ENCODE measurements at regions not wholly inside any gene's neighbourhood (a gene's known extent, or its start where the extent isn't known, plus 50 kb on each side); places are given as distances from the start of the nearest gene placed in this dataset.

DNA sequence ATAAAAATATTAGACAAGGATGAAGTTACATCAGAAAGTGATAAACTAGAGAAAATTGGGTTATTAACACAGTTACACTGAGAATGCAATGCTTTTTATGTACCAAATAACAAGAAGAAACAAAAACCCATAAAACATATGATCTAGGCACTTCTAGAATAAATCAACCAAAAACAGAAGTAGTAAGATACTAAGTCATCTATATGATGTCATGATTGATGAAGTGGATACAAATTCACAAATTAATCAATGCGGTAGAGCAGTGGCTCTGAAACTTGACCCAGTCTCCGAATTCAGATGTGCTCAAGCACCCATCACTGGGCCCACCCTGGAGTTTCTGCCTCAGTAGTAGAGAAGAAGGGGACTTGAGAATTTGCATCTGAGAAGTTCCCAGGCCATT lies 112.1 kb upstream of the SSTR4 start:
- no peak for DNase-seq

DNA sequence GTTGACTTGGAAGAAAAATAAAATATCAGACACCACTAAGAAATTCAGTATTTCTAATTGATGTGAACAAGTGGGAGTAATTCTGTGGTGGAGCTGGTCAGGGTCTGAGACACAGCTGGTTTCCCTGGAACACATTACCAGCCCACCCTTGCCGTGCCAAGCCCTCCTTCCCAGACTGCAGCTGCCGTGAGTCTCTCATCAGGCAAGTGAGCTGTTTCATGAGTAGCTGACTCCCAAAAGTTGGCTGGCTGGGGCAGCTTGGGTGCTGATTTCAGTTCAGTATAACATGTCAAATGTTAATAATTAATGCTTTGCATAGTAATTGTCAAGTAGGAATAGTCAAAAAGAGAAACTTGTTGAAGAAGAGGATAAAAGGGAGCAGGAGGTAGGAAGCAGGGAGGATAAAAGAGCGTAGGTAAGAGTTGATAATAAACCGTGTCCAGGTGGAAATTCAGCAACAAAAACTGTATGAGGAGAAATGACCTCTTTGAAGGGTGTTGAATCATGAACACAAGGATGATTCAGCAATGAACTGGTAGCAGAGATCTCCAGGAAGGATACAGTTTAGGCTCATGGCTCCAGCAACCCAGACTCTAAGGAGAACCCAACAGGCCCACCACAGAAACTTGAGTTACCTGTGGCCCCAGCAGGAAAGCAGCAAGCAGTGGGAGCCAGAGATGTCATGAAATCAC lies 110.9 kb upstream of the SSTR4 start:
- DNase-seq, result no peak

DNA sequence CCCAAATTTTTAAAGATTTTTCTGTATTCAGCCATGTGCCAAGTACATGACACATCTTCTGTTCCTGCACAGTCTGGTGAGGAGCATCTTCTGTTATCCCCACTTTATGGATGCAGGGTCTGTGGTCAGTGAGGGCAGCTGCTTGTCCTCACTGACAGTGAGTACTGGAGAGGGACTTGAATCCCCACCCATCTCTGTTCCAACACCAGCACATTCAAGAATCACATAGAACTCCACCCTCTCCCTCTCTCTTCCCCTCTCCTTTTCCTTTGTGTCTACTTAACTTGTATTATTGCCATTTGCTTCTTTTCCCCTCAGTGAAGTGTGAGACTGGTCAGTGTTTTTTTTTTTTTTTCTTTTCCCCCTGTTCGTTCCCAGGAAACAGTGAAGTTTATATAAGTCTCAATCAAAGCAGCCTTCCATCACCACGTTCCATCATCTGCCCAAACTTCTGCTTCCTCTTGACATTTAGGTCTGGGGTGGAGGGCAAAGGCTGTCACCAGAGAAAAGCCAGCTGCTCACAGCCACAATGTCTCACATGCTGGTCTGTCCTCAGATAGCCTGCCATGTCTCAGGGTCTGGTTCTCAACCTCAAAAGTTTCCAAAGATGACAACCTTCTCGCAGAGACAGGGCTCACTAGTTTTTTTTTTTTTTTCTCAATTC lies 110.0 kb upstream of the SSTR4 start:
- no peak for DNase-seq

DNA sequence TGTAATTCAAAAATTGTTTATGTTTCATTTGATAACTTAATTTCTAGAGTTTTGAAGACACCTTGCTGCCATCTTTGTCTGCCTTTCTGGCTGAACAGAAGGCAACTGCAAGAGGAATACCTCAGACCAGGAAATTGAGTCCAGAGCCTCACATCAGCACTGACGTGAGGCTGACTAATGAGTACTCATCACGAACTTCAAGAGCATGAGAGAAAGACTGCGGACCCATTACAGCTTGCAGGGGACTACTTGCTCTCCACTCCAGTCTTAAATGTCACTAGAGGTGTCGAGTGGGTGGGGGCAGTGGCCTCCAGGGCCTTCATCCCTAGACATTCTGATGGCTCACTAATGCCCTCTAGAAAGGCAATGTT lies 109.5 kb upstream of the SSTR4 start:
- DNase-seq, result no peak

DNA sequence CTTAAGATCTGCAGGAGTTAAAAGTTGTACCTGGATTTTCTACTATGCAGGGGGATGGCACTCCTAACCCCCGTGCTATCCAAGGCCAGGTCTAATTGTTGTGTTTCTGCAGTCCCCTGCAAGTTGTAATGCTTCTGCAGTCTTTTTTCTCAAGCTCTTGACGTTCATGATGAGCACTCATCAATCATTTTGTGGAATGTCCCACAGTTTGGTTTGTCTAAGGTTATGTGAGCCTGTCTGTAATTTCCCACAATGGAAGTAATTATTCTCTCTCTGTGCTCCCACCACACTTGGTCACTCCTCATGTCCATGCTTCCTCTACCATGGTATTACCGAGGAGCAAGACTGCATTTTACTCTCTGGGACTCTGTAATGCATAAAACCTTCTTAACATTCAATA lies 107.6 kb upstream of the SSTR4 start:
- DNase-seq, result no peak

DNA sequence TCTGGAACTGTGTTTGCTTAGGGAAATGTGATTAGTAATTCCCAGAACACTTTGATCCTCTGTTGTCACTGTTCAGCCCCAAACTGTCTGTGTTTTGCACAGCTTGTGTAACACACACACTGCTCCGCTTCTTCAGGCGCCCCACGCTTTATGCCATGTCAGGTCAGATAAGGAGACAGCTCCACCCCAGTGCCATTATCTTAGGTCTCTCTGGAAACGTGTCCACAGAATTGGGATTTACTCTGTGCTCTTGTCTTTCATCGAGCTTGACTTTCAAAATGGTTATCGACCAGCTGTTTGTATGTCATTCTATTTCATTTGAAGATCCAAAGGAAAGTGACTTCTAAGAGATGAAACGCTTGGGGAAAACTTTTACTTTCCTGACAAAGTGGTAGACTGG lies 106.4 kb upstream of the SSTR4 start:
- no peak for DNase-seq

DNA sequence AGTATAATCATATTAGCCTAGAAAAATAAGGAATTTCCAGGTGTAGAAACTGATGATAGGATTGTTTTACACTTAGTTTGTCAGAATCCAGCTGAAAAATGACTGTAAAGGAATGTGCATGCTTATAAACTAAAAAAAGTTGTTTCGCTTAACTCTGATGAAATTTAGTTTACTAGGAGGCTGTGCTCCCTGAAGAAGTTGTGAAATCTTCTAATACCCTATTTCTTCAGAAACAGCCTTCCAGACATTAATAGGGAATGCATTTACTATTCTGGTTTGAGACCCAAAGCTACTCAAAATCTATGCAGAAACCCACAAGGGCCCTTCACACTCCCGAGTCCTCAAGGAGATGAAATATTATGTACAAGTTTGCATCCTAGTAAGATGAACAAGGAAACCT lies 105.5 kb upstream of the SSTR4 start:
- no peak for DNase-seq

DNA sequence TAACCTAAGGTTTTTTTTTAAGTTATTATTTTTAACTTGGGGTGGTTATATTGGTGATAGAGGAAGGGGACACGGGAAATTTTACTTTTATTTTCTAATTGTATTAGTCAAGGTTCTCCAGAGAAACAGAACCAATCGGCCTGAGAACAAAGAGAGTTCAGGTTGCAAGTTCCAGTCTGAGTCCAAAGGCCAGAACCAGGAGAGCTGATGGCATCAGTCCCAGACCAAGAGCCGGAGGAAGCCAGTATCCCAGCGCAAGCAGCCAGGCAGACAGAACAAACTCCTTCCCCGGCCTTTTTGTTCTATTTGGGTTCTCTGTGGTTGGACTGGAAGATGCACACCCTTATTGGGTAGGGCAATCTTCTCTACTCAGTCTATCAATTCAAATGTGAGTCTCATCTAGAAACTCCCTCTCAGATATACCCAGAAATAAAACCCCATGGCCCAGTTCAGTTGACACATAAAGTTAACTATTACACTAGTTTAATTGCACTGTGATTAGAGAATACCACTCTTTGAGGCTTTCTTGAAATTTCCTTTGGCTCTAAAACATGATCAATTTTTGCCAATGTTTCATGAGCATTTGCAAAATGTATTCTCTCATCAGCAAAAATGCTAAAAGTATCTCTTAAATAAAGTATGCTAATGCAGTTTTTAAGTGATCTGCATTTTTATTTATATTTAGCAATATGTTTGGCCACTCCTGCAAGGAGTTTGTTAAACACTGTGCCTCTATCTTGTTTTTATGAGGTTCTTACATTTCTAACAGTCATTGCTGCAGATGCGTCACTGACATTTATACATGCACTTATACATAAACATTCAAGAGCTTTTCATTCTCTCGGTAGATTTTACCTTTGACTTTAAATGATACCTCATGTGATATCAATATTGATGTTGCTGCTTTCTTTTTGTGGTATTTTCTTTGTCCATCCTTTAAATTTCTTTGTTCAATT lies 103.2 kb upstream of the SSTR4 start:
- no peak for DNase-seq

DNA sequence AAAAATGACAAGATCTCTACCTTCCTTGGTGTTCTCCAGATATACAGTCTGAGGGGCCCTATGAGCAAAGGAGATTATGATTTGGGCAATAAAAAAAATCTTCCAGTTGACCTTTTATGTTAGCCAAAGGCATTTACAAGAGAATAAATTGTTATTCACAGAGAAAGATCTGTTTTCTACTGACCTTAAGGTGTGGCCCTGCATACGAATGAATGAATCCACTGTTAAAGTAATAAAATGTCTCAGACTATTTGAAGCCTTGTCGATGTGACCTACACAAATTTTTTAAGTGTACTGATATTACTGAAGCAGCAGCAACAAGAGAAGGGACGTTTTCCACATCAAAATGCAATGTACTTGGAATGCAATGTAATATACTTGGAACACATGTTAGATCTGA lies 95.9 kb upstream of the SSTR4 start:
- DNase-seq, result no peak

DNA sequence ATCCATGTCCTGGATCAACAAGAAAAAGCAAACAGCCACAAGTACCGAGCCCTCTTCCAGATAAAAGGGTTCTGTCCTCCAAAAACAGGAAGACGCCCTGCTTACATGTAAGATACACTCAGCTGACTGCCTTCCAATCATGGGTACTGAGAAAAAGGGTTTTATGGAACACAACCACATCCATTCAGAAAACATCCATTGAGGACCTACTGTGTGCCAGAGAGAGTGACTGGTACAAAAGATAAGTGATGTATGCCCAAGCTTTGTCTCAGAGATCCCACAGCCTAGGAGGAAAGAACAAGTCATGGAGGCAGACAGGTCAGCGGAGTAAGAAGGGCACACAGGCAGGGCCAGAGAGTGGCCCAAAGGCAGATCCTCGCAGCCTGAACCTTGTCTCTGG lies 94.8 kb upstream of the SSTR4 start:
- DNase-seq, result no peak

DNA sequence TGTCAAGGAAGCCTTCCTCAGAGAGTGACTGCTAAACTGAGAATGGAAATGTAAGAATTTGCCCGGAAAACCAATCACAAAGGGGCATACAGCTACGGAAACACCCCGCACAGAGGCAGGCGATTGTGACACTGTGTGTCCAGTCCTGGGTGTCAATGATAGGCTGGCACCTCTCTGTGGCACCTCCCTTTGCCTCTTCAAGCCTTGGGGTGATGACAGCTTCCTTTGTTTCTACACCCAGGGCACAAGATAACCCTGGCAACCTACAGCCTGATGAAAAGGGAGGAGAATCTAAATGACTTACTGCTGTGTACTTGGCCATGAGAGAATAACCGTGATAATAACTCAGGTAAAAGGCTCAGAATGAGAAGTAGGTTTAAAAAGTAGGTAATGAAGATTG lies 93.6 kb upstream of the SSTR4 start:
- no peak for DNase-seq

DNA sequence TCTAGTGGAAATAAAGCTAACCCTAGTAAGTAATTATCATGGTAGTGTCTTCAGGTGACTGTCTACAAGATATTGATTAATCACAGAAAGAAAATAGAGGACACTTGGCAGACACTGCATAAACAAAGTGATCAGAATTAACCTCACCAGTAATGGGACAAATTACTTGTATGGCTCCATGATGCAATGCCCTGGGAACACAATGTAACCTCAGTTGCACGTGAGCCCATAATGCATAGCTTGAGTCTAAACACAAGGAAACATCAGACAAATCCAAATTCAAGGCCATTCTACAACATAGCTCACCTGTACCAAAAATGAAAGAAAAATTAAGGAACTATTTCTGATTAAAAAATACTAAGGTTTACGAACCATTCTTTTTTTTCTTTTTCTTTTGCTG lies 92.4 kb upstream of the SSTR4 start:
- no peak for DNase-seq

DNA sequence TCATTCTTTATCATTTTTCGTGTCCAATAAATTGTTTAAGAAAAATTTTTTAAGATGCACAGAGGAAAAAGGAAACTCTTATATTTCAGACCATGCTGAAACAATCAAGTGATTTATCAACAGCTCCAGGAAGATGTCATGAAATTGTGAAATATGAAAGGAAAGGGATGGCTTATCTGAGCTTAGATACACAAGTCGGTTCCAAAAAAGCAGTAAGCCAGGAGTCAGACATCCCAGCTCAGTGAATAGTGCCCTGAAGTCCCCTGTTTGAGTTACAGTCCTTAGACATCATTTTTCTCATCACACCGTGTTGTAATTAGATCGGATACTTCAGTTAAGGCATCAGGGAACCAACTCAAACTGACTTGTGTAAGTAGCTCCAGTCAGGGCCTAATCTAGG lies 91.0 kb upstream of the SSTR4 start:
- DNase-seq, result no peak

DNA sequence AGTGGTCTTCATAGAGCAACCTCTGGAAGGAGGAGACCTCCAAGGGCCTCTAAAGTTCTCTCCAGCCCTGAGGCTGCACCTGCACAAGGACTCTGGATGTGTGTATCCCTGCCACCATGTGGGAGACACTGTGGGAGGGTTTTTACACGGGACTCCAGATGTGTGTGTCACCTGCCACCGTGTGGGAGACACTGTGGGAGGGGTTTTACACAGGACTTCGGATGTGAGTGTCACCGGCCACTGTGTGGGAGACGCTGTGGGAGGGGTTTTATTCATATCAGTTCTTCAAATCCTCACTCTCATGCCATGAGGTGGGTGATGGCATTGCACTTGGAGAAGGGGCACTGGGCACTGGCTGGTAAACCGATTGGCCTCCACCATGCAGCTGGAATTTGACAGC lies 90.2 kb upstream of the SSTR4 start:
- DNase-seq, result no peak

DNA sequence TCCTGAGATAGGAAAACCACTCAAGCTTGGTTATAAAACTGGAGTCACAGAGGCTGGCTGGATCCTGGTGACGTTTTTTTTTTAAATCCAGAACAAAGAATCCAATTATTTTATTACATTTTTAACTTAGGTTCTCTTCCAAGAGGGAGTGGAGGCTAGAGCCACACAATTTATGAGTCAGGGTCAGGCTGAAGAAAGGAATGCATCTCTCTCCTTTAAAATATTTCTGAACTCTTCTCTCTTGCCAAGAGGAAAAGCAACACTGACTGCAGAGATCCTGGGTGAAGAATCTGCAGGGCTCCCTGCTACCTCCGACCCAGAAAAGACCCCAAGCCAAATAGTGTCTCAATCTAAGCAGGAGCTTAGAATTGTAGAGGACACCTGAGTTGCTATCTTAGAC lies 88.5 kb upstream of the SSTR4 start:
- no peak for DNase-seq

DNA sequence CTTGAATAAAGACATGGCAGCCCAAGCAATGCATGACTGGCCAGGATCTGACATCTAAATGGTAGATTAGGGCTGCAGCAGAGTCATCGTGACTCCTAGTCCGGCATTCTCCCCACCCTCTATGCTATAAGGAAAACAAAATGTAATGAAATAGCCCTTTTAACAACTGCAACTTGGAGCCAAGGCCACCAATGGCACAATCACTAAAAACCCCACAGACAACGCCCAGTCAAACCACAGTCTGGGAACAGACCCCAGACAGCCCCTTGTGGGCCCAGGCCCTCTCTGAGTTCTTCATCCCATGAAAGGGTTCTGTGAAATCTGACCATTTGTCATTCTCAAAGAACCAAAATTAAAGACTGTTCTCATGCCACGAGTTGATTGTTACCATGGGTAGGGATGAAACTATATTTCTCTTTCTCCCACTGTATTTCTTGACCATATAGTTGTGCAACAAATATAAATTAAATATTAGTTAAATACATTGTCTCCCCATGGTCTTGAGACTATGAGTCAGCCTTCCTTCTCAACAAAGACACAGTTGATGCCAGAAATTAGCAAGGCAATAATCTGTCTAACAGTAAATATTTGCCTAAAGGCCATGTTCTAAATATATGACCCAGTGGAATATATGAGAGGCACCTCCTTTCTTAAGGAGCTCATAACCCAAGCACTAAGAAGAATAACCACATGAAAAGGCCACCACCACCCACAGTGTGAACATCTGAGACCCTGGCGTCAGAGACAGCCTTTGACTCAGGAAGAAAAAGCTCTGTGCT lies 85.6 kb upstream of the SSTR4 start:
- DNase-seq, result no peak

DNA sequence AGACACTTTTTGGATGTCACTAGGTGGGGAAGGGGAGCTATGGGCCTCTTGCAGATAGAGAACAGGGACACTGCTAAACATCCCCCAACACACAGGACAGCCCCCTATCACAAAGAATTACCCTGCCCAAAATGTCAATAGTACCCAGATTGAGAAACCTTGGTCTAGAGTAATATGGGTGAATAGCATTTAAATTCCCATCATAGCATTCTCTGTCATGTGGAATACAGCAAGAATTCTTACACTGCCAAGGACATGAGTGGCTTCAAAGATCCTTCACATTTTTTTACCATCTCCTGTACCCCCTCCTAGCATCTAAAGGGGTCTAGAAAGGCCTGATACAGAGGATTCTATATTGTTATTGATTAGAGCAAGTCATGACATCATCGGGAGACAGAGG lies 83.1 kb upstream of the SSTR4 start:
- no peak for DNase-seq

DNA sequence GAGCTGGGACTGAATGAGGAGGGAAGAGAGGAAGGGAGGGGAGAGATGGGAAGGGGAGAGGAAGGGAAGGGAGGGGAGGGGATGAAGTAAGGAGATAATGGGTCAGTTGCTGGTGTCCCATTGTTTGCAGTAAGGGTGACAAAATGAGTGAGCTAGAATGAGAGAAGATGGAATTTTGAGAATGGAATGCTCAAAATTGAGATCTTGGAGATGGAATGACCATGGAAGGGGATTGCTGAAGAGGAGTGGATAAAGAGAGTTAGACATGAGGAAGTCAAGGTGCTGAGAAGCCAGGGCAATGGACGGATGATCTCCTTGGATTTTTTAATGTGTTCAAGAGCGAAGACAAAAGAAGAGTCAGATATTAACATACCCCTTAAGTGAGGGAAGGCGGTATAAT lies 80.5 kb upstream of the SSTR4 start:
- DNase-seq, result no peak

DNA sequence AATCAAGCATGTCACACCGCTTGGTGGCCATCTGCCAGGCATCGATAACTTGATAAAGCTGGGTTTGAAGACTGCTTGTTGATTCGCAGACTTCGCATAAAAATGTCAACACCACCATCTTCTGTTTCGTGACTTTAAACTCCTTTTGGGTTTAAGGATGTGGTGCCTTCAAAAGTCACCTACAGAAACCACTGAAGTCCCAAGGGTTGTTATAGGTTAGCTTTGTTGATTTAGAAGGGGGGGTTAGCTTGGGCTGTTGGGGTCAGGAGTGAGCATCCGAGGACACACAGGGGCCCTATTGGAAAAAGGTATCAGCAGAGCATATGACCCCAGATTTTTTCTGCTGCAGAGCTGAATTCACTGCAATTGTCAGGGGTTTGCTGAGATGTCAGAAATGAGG lies 76.7 kb upstream of the SSTR4 start:
- DNase-seq, result no peak

DNA sequence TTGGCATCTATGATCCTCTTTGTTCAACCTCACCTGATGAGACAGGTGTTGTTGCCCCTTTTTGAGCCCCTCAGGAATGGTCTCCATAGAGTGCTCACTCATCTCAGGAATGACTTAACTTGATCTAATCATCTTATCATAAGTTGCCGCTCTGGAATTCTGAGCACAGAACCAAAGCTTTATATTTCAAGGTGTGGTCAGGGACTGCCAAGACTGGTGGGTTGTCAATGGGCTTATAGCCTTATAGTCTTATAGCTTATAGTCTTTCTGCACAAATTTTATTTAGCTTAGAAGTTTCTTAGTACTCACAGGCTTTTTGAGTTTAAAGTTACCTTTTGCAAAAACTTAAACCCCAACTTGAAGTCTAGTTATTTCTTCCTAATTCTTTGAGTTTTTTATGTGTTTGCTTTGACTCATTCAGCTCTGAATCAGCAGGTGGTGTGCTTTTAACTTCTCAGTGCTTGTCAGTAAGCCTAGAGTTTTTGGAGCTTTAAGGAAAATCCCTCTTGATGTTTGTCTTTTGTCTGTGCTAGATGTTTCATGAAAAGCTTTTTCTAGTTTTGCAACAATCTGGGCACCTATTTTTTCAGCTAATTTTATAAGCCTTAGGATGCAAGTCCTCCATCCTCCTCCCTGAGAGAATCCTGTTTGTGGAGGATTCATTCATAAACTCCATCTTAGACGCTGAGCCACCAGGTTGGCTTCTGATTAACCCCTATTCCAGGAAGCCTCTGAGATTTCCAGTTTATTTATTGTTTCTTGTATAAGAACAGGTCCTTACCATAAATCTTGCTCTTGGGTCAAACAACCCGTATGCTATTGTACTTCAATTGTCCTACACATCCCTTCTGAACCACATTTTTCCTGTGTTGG lies 72.3 kb upstream of the SSTR4 start:
- no peak for DNase-seq

DNA sequence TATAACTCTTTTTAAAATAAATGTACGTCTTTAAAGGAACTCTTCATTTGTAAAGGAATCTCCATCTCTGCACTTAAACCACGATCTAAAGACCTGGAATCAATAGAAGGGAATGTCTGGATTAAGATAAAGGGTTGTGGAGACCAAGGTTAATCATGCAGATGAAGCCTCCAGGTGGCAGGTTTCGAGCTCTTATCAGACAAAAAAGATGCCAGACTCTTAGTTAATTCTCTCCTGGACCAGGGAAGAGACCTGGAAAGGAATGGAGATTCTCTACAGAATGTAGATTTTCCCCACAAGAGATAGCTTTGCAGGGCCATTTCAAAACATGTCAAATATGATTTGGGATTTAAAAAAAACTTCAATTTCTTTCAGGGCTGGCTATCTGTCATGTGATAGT lies 71.5 kb upstream of the SSTR4 start:
- no peak for DNase-seq

DNA sequence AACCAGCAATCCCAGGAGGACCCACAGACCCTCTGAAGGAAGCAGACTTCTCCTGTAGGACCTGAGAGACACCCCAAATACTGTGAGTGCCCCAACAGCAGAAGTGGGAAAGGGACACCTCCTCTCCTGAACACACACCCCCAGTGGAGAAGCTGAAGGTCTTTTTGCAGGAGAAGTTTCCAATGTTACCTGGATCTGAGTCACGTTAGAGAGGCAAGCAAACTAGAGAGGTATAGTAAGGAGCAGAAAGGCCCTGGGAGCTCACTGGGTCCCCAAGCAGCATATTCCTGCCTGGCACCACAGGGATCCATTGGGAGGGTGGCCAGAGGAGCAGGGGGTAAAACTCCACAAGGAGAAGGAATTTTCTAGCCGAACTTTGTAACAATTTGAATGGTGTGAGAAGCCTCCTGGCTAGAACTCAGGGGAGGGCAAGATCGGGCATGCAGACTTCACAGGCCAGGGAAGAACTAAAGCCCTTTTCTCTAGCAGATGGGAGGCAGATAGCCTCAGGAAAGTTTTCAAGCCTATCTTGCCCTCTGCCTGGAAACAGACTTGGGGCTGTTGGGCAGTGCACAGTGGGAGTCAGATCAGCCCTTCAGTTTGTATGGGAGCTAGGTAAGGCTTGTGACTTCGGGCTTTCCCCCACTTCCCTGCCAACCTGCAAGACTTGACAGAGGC lies 68.2 kb upstream of the SSTR4 start:
- no peak for DNase-seq
